ENCODE measurements at regions not wholly inside any gene's neighbourhood (a gene's known extent, or its start where the extent isn't known, plus 50 kb on each side); places are given as distances from the start of the nearest gene placed in this dataset.
"Not testable (repeated sequence)": the region's sequence is repeated elsewhere in the genome, so short reads cannot be mapped to it uniquely, and the experiment has no call there.

- no peaks in the 10 kb centered on the region for H3K36me3 ChIP-seq
- H3K4me3 ChIP-seq (replicated peaks in 1 of 3): no peak overlapping the region
- TF ChIP-seq POLR2A (IDR thresholded peaks at IDR 0.05): no peak
- no peaks in the 10 kb centered on the region for H3K27me3 ChIP-seq
- DNase-seq: no peak
- intact Hi-C loops (cut with DNase I): no loop called here
- H3K4me1 ChIP-seq: no peaks in the 10 kb centered on the region
- H3K9me3 ChIP-seq: no peaks in the 10 kb centered on the region
- WGBS, 2 donors: 72 to 78% methylated on average over 3 of the region's 3 CpGs
- H3K27ac ChIP-seq: no peak overlapping the region
Observed at GRCh38 chr5:54404568-54404967, 50.9 kb upstream of the HSPB3 start.

GRCh38 chr5:54403885-54404416 lies 51.5 kb upstream of the HSPB3 start:
- no peak for DNase-seq
- H3K27me3 ChIP-seq: no peaks in the 10 kb centered on the region
- no peak overlapping the region for H3K27ac ChIP-seq
- H3K4me1 ChIP-seq: no peaks in the 10 kb centered on the region
- H3K4me3 ChIP-seq (replicated peaks in 1 of 3): no peak overlapping the region
- WGBS, 2 donors: 86 to 87% methylated on average over 4 of the region's 4 CpGs
- H3K36me3 ChIP-seq: no peaks in the 10 kb centered on the region
- intact Hi-C loops (cut with DNase I): no loop called here
- no peak for TF ChIP-seq CTCF (IDR thresholded peaks at IDR 0.05)
- TF ChIP-seq POLR2A (IDR thresholded peaks at IDR 0.05): no peak
- H3K9me3 ChIP-seq: no peaks in the 10 kb centered on the region

- Histone ChIP-seq H3K27me3 (no peaks in the 10 kb centered on the region), H3K27ac (no peak overlapping the region), H3K4me1 (no peaks in the 10 kb centered on the region), H3K36me3 (no peaks in the 10 kb centered on the region), H3K9me3 (no peaks in the 10 kb centered on the region), H3K4me3 (replicated peaks in 1 of 3) (no peak overlapping the region)
- TF ChIP-seq CTCF (IDR thresholded peaks at IDR 0.05) (no peak), POLR2A (IDR thresholded peaks at IDR 0.05) (no peak)
- DNase-seq: no peak
- intact Hi-C loops (cut with DNase I): no loop called here
- 92% methylated on average over 2 of the region's 2 CpGs for WGBS, 2 donors
Observed at GRCh38 chr5:54403121-54403520, 52.4 kb upstream of the HSPB3 start.

- TF ChIP-seq POLR2A (IDR thresholded peaks at IDR 0.05) (no peak), CTCF (IDR thresholded peaks at IDR 0.05) (no peak)
- Histone ChIP-seq H3K27ac (no peak overlapping the region), H3K27me3 (no peaks in the 10 kb centered on the region), H3K4me1 (no peaks in the 10 kb centered on the region), H3K9me3 (no peaks in the 10 kb centered on the region), H3K4me3 (replicated peaks in 1 of 3) (no peak overlapping the region), H3K36me3 (no peaks in the 10 kb centered on the region)
- intact Hi-C loops (cut with DNase I): no loop called here
- no peak for DNase-seq
- 31 to 37% methylated on average over 2 of the region's 2 CpGs for WGBS, 2 donors
Observed at GRCh38 chr5:54401515-54401914, 54.0 kb upstream of the HSPB3 start.

- H3K27me3 ChIP-seq: no peaks in the 10 kb centered on the region
- TF ChIP-seq POLR2A (IDR thresholded peaks at IDR 0.05): no peak
- TF ChIP-seq CTCF (IDR thresholded peaks at IDR 0.05): no peak
- DNase-seq: no peak
- no peak overlapping the region for H3K4me3 ChIP-seq (replicated peaks in 1 of 3)
- no peak overlapping the region for H3K27ac ChIP-seq
- H3K9me3 ChIP-seq: no peaks in the 10 kb centered on the region
- intact Hi-C loops (cut with DNase I): no loop called here
- no peaks in the 10 kb centered on the region for H3K36me3 ChIP-seq
- WGBS, 2 donors: 90 to 95% methylated on average over 1 of the region's 1 CpG
- H3K4me1 ChIP-seq: no peaks in the 10 kb centered on the region
Observed at GRCh38 chr5:54398191-54398590, 57.3 kb upstream of the HSPB3 start.

GRCh38 chr5:54397420-54397819 lies 58.1 kb upstream of the HSPB3 start:
- Histone ChIP-seq H3K4me1 (no peaks in the 10 kb centered on the region), H3K27ac (no peak overlapping the region), H3K27me3 (no peaks in the 10 kb centered on the region), H3K4me3 (replicated peaks in 1 of 3) (no peak overlapping the region), H3K36me3 (no peaks in the 10 kb centered on the region), H3K9me3 (no peaks in the 10 kb centered on the region)
- intact Hi-C loops (cut with DNase I): no loop called here
- WGBS, 2 donors: 98 to 100% methylated on average over 1 of the region's 1 CpG
- no peak for TF ChIP-seq POLR2A (IDR thresholded peaks at IDR 0.05)
- TF ChIP-seq CTCF (IDR thresholded peaks at IDR 0.05): no peak
- DNase-seq: no peak

GRCh38 chr5:54393007-54393406 lies 62.5 kb upstream of the HSPB3 start:
- H3K4me1 ChIP-seq; DNase-seq; H3K27me3 ChIP-seq; intact Hi-C loops (cut with DNase I); H3K4me3 ChIP-seq (replicated peaks in 1 of 3); H3K27ac ChIP-seq; H3K9me3 ChIP-seq; H3K36me3 ChIP-seq: not testable (repeated sequence)
- WGBS, 2 donors: 89 to 100% methylated on average over 1 of the region's 1 CpG

Data from thyroid gland (tissue), 4 donors.